ENCODE measurements at regions not wholly inside any gene's neighbourhood (a gene's known extent, or its start where the extent isn't known, plus 50 kb on each side); places are given as distances from the start of the nearest gene placed in this dataset.

GRCh38 chrX:45322382-45322781, 121.7 kb upstream of the DIPK2B start:
- Histone ChIP-seq H3K4me3 (replicated peaks in 1 of 3; ENCODE audit: insufficient read depth in 1 of 3, low read depth in 1 of 3, low read length in 3 of 3) (no peak overlapping the region), H3K4me1 (ENCODE audit: control insufficient read depth, extremely low read depth, insufficient read depth, low read length) (peaks cover 3% of the 10 kb centered on the region), H3K9me1 (replicated peaks; ENCODE audit: control insufficient read depth, extremely low read depth, insufficient read depth, low read length) (no peaks in the 10 kb centered on the region), H3K9me3 (replicated peaks; ENCODE audit: control insufficient read depth, insufficient read depth, low read length) (no peaks in the 10 kb centered on the region), H2AFZ (ENCODE audit: low read depth, low read length) (no peak overlapping the region), H3K4me2 (ENCODE audit: insufficient read depth, low read length) (no peak overlapping the region), H4K20me1 (replicated peaks; ENCODE audit: control insufficient read depth, extremely low read depth, insufficient read depth, low read length) (no peaks in the 10 kb centered on the region), H3K36me3 (ENCODE audit: control insufficient read depth in 2 of 2, extremely low read depth in 1 of 2, insufficient read depth in 2 of 2, low read length in 2 of 2) (no peaks in the 10 kb centered on the region), H3K9ac (replicated peaks; ENCODE audit: extremely low read depth, insufficient read depth, low read length) (peak overlapping the region; percentile 24), H3K79me2 (ENCODE audit: control insufficient read depth, insufficient read depth, low read length) (no peaks in the 10 kb centered on the region), H3K27ac (ENCODE audit: insufficient read depth, low read depth, low read length) (peak overlapping the region; percentile 10), H3K27me3 (ENCODE audit: control insufficient read depth in 2 of 2, insufficient read depth in 2 of 2, low read length in 2 of 2) (no peaks in the 10 kb centered on the region)
- dilution Hi-C loops (cut with MboI; ENCODE audit: extremely low pct_ligation_motif_present, low sequenced_read_pairs) (no loop called here), intact Hi-C loops (cut with micrococcal nuclease) (loop anchor here (1.0 to 10.0 kb wide), 10 partner anchors 125 to 1085 kb away; no protein-coding TSS in a partner anchor)
- ChIA-PET POLR2A (no interaction called here), CTCF (interaction anchor here (0.9 to 3.6 kb wide), 22 partner anchors 10 to 1086 kb away, joined by 3 to 32 read pairs (median 6); no protein-coding TSS in a partner anchor)
- BruUV-seq (replicated peaks) = no TSS peak
- DNase-seq (ENCODE audit: low read depth, low spot score) = peak; percentile 67
- TF ChIP-seq POLR2A (IDR thresholded peaks at IDR 0.05; ENCODE audit: low read depth, low read length) = no peak
- peak; percentile 37 to 45 for TF ChIP-seq CTCF (IDR thresholded peaks at IDR 0.05; ENCODE audit: extremely low read depth in 1 of 2, insufficient read depth in 1 of 2, low read depth in 1 of 2, low read length in 2 of 2)
- peak; percentile 98 for FAIRE-seq

- BruUV-seq (replicated peaks) = no TSS peak
- H2AFZ ChIP-seq (ENCODE audit: low read depth, low read length) = peak overlapping the region; percentile 68
- no peak overlapping the region for H3K4me2 ChIP-seq (ENCODE audit: insufficient read depth, low read length)
- H3K27me3 ChIP-seq (ENCODE audit: control insufficient read depth in 2 of 2, insufficient read depth in 2 of 2, low read length in 2 of 2) = no peaks in the 10 kb centered on the region
- no peak overlapping the region for H3K4me3 ChIP-seq (replicated peaks in 1 of 3; ENCODE audit: insufficient read depth in 1 of 3, low read depth in 1 of 3, low read length in 3 of 3)
- CTCF ChIA-PET = no interaction called here
- no peaks in the 10 kb centered on the region for H3K9me3 ChIP-seq (replicated peaks; ENCODE audit: control insufficient read depth, insufficient read depth, low read length)
- no peaks in the 10 kb centered on the region for H3K9me1 ChIP-seq (replicated peaks; ENCODE audit: control insufficient read depth, extremely low read depth, insufficient read depth, low read length)
- H3K36me3 ChIP-seq (ENCODE audit: control insufficient read depth in 2 of 2, extremely low read depth in 1 of 2, insufficient read depth in 2 of 2, low read length in 2 of 2) = no peaks in the 10 kb centered on the region
- DNase-seq (ENCODE audit: low read depth, low spot score) = peak; percentile 34
- H3K9ac ChIP-seq (replicated peaks; ENCODE audit: extremely low read depth, insufficient read depth, low read length) = no peak overlapping the region
- FAIRE-seq = peak; percentile 82
- peaks cover 3% of the 10 kb centered on the region for H3K4me1 ChIP-seq (ENCODE audit: control insufficient read depth, extremely low read depth, insufficient read depth, low read length)
- POLR2A ChIA-PET = no interaction called here
- intact Hi-C loops (cut with micrococcal nuclease) (loop anchor here (5.0 to 10.0 kb wide), 6 partner anchors 123 to 1087 kb away; no protein-coding TSS in a partner anchor), dilution Hi-C loops (cut with MboI; ENCODE audit: extremely low pct_ligation_motif_present, low sequenced_read_pairs) (no loop called here)
- TF ChIP-seq GATA2 (IDR thresholded peaks at IDR 0.05; ENCODE audit: insufficient read depth, insufficient read length, low read depth, low read length) = no peak
- no peak for TF ChIP-seq POLR2A (IDR thresholded peaks at IDR 0.05; ENCODE audit: low read depth, low read length)
- TF ChIP-seq JUN (IDR thresholded peaks at IDR 0.05; ENCODE audit: borderline replicate concordance, insufficient read depth, insufficient read length, low read depth) = no peak
- no peak for TF ChIP-seq CTCF (IDR thresholded peaks at IDR 0.05; ENCODE audit: extremely low read depth in 1 of 2, insufficient read depth in 1 of 2, low read depth in 1 of 2, low read length in 2 of 2)
- TF ChIP-seq EZH2 (IDR thresholded peaks at IDR 0.05; ENCODE audit: borderline replicate concordance, low read depth, low read length, severe bottlenecking) = no peak
- H3K79me2 ChIP-seq (ENCODE audit: control insufficient read depth, insufficient read depth, low read length) = no peaks in the 10 kb centered on the region
- H3K27ac ChIP-seq (ENCODE audit: insufficient read depth, low read depth, low read length) = no peak overlapping the region
- no peaks in the 10 kb centered on the region for H4K20me1 ChIP-seq (replicated peaks; ENCODE audit: control insufficient read depth, extremely low read depth, insufficient read depth, low read length)
These were observed 119.5 kb upstream of the DIPK2B start for GRCh38 chrX:45320191-45320590.
